Panc1 (cell line): ENCODE measurements at regions not wholly inside any gene's neighbourhood (a gene's known extent, or its start where the extent isn't known, plus 50 kb on each side); places are given as distances from the start of the nearest gene placed in this dataset.

Experiments
- ATAC-seq: fragments of 200-7000 bp; cut with Tn5 transposase; 2 replicates; pipeline ENCODE4 v1.9.1; 2020; ENCODE audit warnings: mild to moderate bottlenecking, moderate library complexity
- BruUV-seq: library from RNA; stranded (reverse); fragments of 400-500 nt; replicated peaks from 2 replicates; lab custom pipeline; 2021; lab: Mats Ljungman, UMichigan
- CTCF ChIA-PET: fragments of 300-600 bp; sonication (Branson Sonifier 250); formaldehyde crosslinking; loops from one replicate; lab custom pipeline; 2022; ENCODE audit warnings: antibody characterized with exemption; lab: Charles Lee
- POLR2A ChIA-PET: fragments of 300-600 bp; sonication (Branson Sonifier 250); formaldehyde crosslinking; loops from one replicate; lab custom pipeline; 2022; ENCODE audit warnings: antibody characterized with exemption; lab: Charles Lee
- DNase-seq: peaks from one replicate; pipeline ENCODE4 v3.0.0-alpha.2; 2010; ENCODE audit warnings: low read depth, low spot score
- H3K27ac ChIP-seq: 2 replicates; pipeline ENCODE4 v1.5.1; 2011; ENCODE audit warnings: mild to moderate bottlenecking, low read length, inconsistent platforms
- H3K27me3 ChIP-seq: fragments of 200-500 bp; sonication (Bioruptor generic); 2 replicates; pipeline ENCODE4 v1.6.0; 2014; ENCODE audit warnings: low read length, inconsistent platforms; ENCODE audit not compliant: control insufficient read depth, insufficient read depth
- H3K36me3 ChIP-seq: fragments of 200-500 bp; sonication (Bioruptor generic); 2 replicates; pipeline ENCODE4 v1.5.1; 2014; ENCODE audit warnings: inconsistent platforms, mild to moderate bottlenecking, low read length, moderate library complexity; ENCODE audit not compliant: control insufficient read depth, insufficient read depth
- H3K4me1 ChIP-seq: 2 replicates; pipeline ENCODE4 v1.5.1; 2011; ENCODE audit warnings: inconsistent platforms, mild to moderate bottlenecking, low read length, moderate library complexity; ENCODE audit not compliant: control insufficient read depth, insufficient read depth
- H3K4me3 ChIP-seq, 2 experiments: 2 replicates each; pipeline ENCODE4 v1.5.1; 2011 to 2012; ENCODE audit warnings: low read depth in 2 of 2, low read length in 2 of 2, mild to moderate bottlenecking in 2 of 2, inconsistent platforms in 1 of 2, moderate library complexity in 1 of 2
- H3K9me3 ChIP-seq: fragments of 200-500 bp; sonication (Bioruptor generic); 2 replicates; pipeline ENCODE4 v1.5.1; 2014; ENCODE audit warnings: low read depth, mild to moderate bottlenecking, inconsistent platforms, low read length, moderate library complexity; ENCODE audit not compliant: control insufficient read depth, insufficient read depth
- CTCF ChIP-seq: fragments of 450-650 bp; IDR thresholded peaks from 2 replicates; pipeline ENCODE4 v1.5.1; 2017; ENCODE audit warnings: mild to moderate bottlenecking
- POLR2AphosphoS5 ChIP-seq: IDR thresholded peaks from 2 replicates; pipeline ENCODE4 v1.6.1; 2012; ENCODE audit warnings: mild to moderate bottlenecking, low read depth, low read length, moderate library complexity
- REST ChIP-seq, 2 experiments: IDR thresholded peaks; 2 replicates each; pipeline ENCODE4 v1.6.1; 2011 to 2012; ENCODE audit warnings: low read depth in 2 of 2, control low read depth in 1 of 2, low read length in 1 of 2, mild to moderate bottlenecking in 1 of 2, moderate library complexity in 1 of 2; ENCODE audit not compliant: insufficient read depth in 1 of 2
- SIN3A ChIP-seq: IDR thresholded peaks from 2 replicates; pipeline ENCODE4 v1.6.1; 2012; ENCODE audit warnings: low read depth, mild to moderate bottlenecking, low read length, moderate library complexity, borderline replicate concordance; ENCODE audit not compliant: insufficient read depth
- TCF7L2 ChIP-seq: IDR thresholded peaks from 2 replicates; pipeline ENCODE4 v1.6.1; 2011; ENCODE audit warnings: mild to moderate bottlenecking, low read depth, low read length, inconsistent platforms
- in situ Hi-C: cut with HindIII; loops from 2 replicates; pipeline ENCODE4 v1.10.0; 2016; ENCODE audit warnings: low sequenced_read_pairs, low pct_unique_long_range_greater_than_20kb
- intact Hi-C: fragments of 100-400 bp; cut with micrococcal nuclease; formaldehyde crosslinking; loops from one replicate; pipeline ENCODE4 v1.10.0; 2022; ENCODE audit not compliant: unreplicated experiment

- ATAC-seq = no peak
- H3K9me3 ChIP-seq = no peaks in the 10 kb centered on the region
- H3K36me3 ChIP-seq = no peaks in the 10 kb centered on the region
- intact Hi-C loops = no loop called here
- no peaks in the 10 kb centered on the region for H3K27me3 ChIP-seq
- DNase-seq = no peak
- in situ Hi-C loops = no loop called here
- TF ChIP-seq TCF7L2 = no peak
- no peak for TF ChIP-seq CTCF
- TF ChIP-seq REST (IDR thresholded peaks at IDR 0.05; ENCODE audit: insufficient read depth in 1 of 2, low read depth in 2 of 2, low read length in 1 of 2) = no peak
- TF ChIP-seq POLR2AphosphoS5 = no peak
- no peak for TF ChIP-seq SIN3A
- ChIA-PET POLR2A (no interaction called here), CTCF (no interaction called here)
- H3K4me3 ChIP-seq = no peak overlapping the region
- BruUV-seq = no TSS peak
- H3K27ac ChIP-seq = no peak overlapping the region
- H3K4me1 ChIP-seq = no peaks in the 10 kb centered on the region
Observed at GRCh38 chr3:152608696-152609594, 226.0 kb upstream of the P2RY1 start.

DNA sequence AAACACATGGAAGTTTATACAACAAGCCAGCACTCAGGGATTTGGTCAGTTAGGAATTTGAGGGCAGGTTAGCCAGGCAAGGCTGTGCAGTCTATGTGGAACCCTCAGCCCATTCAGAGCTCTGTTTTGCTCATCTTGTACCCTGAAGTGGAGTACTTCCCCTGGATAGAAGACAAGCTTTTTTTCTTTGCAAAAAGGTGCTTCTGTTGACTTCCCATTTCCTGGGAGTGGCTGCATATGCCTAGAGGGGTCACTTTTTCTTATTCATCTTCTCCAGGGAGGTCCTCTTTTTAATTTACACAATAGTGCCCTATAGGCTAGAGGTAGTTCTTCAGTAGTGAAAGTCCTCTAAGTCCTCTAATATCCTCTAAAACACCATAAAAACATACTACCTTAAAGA, 225.0 kb upstream of the P2RY1 start:
- no peaks in the 10 kb centered on the region for H3K4me1 ChIP-seq
- ChIA-PET POLR2A (no interaction called here), CTCF (no interaction called here)
- H3K36me3 ChIP-seq = no peaks in the 10 kb centered on the region
- H3K4me3 ChIP-seq = no peak overlapping the region
- no peak for DNase-seq
- H3K27ac ChIP-seq = no peak overlapping the region
- intact Hi-C loops (no loop called here), in situ Hi-C loops (no loop called here)
- ATAC-seq = no peak
- H3K27me3 ChIP-seq = no peaks in the 10 kb centered on the region
- no peaks in the 10 kb centered on the region for H3K9me3 ChIP-seq
- BruUV-seq = no TSS peak
- TF ChIP-seq TCF7L2 (no peak), REST (IDR thresholded peaks at IDR 0.05; ENCODE audit: insufficient read depth in 1 of 2, low read depth in 2 of 2, low read length in 1 of 2) (no peak), POLR2AphosphoS5 (no peak), CTCF (no peak), SIN3A (no peak)
